ENCODE measurements at regions not wholly inside any gene's neighbourhood (a gene's known extent, or its start where the extent isn't known, plus 50 kb on each side); places are given as distances from the start of the nearest gene placed in this dataset.
A peak's percentile ranks its signal among the peaks of the same experiment; 100 is the strongest.

DNA sequence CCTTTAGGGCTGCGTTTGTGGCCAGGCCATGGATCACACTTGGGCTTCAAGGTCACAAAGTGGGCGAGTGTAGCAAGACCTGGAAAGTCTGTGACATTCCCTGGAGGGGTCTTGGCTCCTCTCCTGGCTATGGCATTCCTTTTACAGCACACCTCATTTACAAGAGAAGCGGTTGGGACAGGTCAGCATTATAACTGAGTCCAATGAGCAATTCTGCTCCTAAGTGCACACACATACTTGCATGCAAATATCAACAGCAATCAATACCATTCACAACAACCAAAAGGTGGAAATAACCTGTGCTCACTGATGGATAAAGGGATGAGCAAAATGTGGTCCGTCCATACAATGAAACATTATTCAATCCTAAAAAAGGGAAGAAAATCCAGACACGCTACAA lies 298.2 kb downstream of the CTTN start:
- ATAC-seq (no peak), DNase-seq (ENCODE audit: low spot score) (no peak)
- no peaks in the 10 kb centered on the region for H3K36me3 Mint-ChIP-seq
- no peaks in the 10 kb centered on the region for H3K9me3 Mint-ChIP-seq
- no peak overlapping the region for H3K4me3 Mint-ChIP-seq
- H3K27me3 Mint-ChIP-seq = peaks cover 14 to 16% of the 10 kb centered on the region in 2 donors
- H3K27ac Mint-ChIP-seq = no peak overlapping the region
- H3K4me1 Mint-ChIP-seq (ENCODE audit: low read depth in 2 of 2) = no peaks in the 10 kb centered on the region

DNA sequence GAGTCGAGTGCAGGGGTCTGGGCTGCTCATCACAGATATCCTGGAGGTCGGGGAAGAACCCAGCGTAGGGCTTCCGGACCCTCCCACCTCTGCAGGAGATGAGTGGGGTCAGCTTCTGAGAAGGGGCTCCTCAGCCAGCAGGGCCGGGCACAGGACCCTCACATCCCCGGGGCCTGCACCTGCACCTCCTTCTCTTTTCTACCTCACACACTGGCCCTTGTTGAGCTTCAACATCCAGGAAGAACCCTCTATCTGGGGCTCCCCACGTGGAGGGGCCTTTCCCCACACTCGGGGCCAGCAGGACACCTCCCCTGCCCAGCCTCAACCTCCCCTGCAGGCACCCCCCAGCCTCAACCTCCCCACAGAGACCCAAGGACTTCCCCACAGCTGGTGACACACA lies 299.4 kb downstream of the CTTN start:
- Mint-ChIP-seq H3K4me3 (no peak overlapping the region), H3K36me3 (no peaks in the 10 kb centered on the region), H3K4me1 (ENCODE audit: low read depth in 2 of 2) (no peaks in the 10 kb centered on the region), H3K9me3 (no peaks in the 10 kb centered on the region), H3K27me3 (peaks cover 13 to 14% of the 10 kb centered on the region in 2 donors), H3K27ac (no peak overlapping the region)
- DNase-seq (ENCODE audit: low spot score) (no peak), ATAC-seq (no peak)

DNA sequence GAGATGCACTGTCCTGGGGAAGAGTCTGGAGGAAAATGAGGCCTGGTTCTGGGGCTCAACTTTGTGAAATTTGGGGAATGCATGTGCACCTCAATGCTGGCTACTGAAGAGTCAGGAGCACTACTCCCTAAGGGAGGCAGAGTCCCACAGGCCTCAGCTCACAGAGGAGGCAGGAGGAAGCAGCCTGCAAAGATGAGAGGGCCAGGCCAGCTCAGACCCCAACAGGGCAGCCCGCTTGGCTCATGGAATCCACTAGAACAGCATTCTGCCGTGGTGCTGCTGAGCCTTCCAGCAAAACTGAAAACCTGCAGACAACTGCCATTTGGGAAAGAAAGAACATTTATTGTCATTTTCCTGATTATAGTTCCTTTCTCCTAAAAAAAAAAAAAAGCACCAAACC lies 300.5 kb downstream of the CTTN start:
- no peaks in the 10 kb centered on the region for H3K36me3 Mint-ChIP-seq
- H3K27me3 Mint-ChIP-seq = peaks cover 2 to 6% of the 10 kb centered on the region in 2 donors
- ATAC-seq = no peak
- DNase-seq (ENCODE audit: low spot score) = no peak
- H3K4me1 Mint-ChIP-seq (ENCODE audit: low read depth in 2 of 2) = no peaks in the 10 kb centered on the region
- H3K9me3 Mint-ChIP-seq = no peaks in the 10 kb centered on the region
- H3K27ac Mint-ChIP-seq = no peak overlapping the region
- no peak overlapping the region for H3K4me3 Mint-ChIP-seq

DNA sequence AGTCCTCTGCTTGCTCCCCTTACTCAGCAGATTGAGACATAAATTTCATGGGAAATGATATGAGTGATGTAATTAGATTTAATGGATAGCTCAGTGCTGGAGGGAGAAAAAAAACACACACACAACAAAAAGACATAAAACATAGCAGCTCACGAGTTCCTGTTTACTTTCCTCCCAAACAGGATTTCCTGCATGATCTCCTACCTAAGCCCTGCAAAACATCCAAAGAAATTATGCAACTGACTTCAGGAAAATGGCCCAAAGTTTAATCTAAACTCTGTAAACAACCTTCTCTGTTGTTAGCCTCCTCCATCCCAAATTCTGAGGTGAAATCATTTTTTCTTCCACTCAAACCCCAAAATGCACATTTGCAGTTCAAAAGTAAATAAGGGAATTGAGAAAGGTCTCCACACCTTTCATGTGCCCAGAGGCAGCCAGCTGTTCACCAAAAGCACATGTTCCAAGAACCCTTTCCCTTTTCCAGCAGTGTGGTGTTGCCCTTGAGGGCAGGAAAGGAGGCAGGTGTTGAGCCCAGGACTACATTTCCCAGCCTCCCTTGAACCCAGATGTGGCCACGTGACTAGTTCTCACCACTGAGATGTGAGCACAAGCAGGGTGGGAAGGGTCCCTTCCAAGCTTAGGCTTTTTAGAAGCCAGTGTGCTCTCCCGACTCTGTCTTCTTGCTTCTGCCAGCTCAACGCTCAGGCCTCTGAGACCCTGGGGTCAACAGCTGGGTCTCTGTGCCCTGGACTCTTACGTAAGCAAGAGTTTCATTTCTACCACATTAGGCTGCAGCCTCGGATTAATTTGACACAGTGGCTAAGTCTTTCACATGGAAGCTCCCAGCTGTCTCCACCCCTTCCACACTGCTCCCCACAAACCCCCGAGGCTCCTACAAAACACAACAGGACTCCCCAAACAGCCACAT lies 301.2 kb downstream of the CTTN start:
- Mint-ChIP-seq H3K27ac (no peak overlapping the region), H3K4me1 (ENCODE audit: low read depth in 2 of 2) (no peaks in the 10 kb centered on the region)

DNA sequence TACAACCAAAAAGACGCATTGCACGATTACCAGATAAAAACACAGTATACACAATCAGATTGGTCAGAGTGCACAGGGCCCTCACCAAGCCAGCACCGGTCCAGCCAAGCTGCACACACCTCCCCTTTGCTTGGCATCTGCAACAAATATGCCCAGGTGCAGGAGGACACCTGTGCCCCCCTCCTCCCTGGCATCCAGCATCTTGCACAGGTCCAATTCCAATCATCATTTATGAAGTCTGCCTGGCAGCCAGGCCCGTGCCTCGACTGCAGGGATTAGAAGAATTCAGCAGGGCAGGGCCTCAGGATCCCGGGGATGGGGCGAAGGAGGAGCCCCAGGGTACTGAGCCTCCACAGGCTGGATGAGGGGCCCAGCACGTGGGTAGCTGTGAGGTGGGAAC lies 302.1 kb downstream of the CTTN start:
- ATAC-seq = no peak
- no peaks in the 10 kb centered on the region for H3K9me3 Mint-ChIP-seq

More for the DNA sequence above, 301.2 kb downstream of the CTTN start:
- H3K36me3 Mint-ChIP-seq = no peaks in the 10 kb centered on the region
- ATAC-seq = no peak
- H3K9me3 Mint-ChIP-seq = no peaks in the 10 kb centered on the region
- H3K27me3 Mint-ChIP-seq = peaks cover 0 to 6% of the 10 kb centered on the region in 2 donors
- no peak overlapping the region for H3K4me3 Mint-ChIP-seq
- no peak for DNase-seq (ENCODE audit: low spot score)

DNA sequence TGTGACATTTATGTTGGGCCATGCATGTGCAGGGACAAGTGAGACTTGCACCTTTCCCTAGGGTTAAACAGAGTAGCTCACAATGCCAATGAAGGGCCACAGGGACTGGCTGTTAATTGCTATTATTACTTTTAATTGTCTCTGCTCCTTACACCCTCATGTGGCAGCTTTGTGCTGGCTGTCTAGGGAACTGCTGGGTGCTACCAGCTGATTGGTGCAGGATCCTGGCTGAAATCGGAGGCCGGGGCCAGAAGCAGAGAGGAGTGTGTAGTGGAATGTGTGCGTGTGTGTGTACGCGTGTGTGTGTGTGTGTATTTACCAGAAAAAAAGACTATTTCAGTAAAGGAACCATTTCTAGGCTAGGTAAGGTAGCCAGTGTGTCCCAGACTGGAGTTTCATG lies 302.5 kb downstream of the CTTN start:
- no peaks in the 10 kb centered on the region for H3K9me3 Mint-ChIP-seq
- DNase-seq (ENCODE audit: low spot score) = no peak
- H3K27me3 Mint-ChIP-seq = peaks cover 0 to 4% of the 10 kb centered on the region in 2 donors
- H3K4me3 Mint-ChIP-seq = no peak overlapping the region
- no peak overlapping the region for H3K27ac Mint-ChIP-seq
- no peaks in the 10 kb centered on the region for H3K36me3 Mint-ChIP-seq
- ATAC-seq = no peak
- H3K4me1 Mint-ChIP-seq (ENCODE audit: low read depth in 2 of 2) = no peaks in the 10 kb centered on the region

More for the DNA sequence above, 302.1 kb downstream of the CTTN start:
- Mint-ChIP-seq H3K4me1 (ENCODE audit: low read depth in 2 of 2) (no peaks in the 10 kb centered on the region), H3K36me3 (no peaks in the 10 kb centered on the region), H3K27ac (no peak overlapping the region), H3K4me3 (no peak overlapping the region), H3K27me3 (peaks cover 0 to 4% of the 10 kb centered on the region in 2 donors)
- DNase-seq (ENCODE audit: low spot score) = no peak

DNA sequence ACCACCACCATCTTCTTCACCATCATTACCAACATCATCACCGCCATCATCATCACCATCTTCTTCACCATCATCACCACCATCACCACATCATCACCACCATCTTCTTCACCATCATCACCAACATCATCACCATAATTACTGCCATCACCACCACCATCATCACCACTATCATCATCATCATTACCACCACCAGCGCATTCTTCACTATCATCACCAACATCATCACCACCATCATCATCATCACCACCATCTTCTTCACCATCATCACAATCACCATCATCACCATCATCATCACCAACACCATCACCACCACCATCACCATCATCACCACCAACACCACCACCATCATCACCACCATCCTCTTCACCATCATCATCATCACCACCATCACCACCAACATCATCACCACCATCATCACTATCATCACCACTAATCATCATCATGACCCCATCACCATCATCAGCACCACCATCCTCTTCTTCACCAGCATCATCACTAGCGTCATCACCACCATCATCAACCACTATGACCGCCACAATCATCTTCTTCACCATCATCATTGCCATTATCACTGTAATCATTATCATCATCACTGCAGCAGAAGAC lies 303.8 kb downstream of the CTTN start:
- DNase-seq (ENCODE audit: low spot score) (no peak), ATAC-seq (no peak)
- Mint-ChIP-seq H3K27ac (no peak overlapping the region), H3K27me3 (peaks cover 0 to 4% of the 10 kb centered on the region in 2 donors), H3K4me3 (no peak overlapping the region), H3K9me3 (no peaks in the 10 kb centered on the region), H3K36me3 (no peaks in the 10 kb centered on the region), H3K4me1 (ENCODE audit: low read depth in 2 of 2) (no peaks in the 10 kb centered on the region)

DNA sequence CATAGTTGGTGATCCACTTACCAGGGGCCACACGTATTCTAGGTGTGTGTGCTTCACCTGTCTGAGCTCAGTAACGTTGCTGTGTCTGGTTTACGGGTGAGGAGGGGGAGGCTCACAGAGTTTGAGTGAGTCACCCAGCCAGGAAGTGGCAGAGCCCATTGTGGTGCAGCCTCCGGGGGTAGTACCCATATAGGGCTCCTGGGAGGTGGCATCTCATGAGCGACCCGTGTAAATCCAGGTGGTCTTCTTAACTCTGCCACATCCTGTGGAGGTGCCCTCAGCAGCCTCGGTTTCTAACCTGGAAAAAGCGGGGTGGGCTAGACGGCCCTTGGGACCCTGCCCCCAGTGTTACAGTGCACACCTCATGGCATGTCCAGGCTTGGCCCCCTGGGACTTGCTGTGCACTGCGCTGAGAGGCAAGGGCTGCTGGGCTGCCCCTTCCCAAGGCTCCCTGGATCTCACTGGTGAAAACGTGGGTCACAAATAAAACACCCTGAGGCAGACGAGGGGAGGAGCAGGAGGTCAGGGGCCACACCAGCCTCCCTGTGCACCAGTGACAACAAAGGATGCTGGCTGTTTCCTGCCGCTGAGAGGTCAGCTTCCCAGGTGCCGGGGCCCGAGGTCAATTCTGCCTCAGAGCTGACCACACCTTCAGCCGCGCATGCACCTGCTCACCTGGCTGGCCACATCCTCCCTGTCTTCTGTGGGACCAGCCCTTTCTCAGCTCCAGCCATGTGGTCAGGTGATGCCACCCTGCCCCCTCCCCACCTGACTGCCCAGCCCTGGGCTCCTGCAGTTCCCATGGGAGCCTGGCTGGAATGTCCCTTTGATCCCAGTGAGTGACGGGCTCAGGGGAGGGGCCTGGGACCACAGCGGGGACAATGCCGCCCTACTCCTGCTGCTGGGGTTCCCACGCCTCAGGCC lies 305.1 kb downstream of the CTTN start:
- H3K4me1 Mint-ChIP-seq (ENCODE audit: low read depth in 2 of 2) = no peaks in the 10 kb centered on the region
- no peaks in the 10 kb centered on the region for H3K36me3 Mint-ChIP-seq
- no peak overlapping the region for H3K4me3 Mint-ChIP-seq
- ATAC-seq (peak in 1 of 2 donors; percentile 13), DNase-seq (ENCODE audit: low spot score) (no peak)
- H3K27ac Mint-ChIP-seq = no peak overlapping the region
- no peaks in the 10 kb centered on the region for H3K9me3 Mint-ChIP-seq
- H3K27me3 Mint-ChIP-seq = peaks cover 0 to 4% of the 10 kb centered on the region in 2 donors

DNA sequence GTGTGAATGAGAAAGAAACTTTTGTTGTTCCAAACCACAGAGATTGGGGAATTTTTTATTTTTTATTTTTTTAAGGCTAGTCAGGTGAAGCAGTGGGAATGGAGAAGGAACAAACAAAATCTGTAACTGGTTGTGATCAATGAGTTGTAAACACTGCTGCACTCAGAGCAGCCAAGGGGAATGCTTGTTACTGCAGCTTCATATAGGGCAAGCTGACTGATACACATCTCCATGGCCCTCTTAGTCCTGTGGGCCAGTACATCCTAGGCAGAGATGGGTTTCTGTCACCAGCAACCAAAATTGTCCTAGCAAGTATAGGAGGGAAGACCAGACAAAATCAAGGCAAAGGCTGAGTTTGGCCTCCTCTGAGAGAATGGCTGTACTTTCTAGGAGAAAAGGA lies 306.8 kb downstream of the CTTN start:
- no peak for DNase-seq (ENCODE audit: low spot score)
- no peaks in the 10 kb centered on the region for H3K4me1 Mint-ChIP-seq (ENCODE audit: low read depth in 2 of 2)
- no peaks in the 10 kb centered on the region for H3K9me3 Mint-ChIP-seq
- H3K27ac Mint-ChIP-seq = no peak overlapping the region
- H3K36me3 Mint-ChIP-seq = no peaks in the 10 kb centered on the region
- H3K4me3 Mint-ChIP-seq = no peak overlapping the region
- peaks cover 5 to 7% of the 10 kb centered on the region in 2 donors for H3K27me3 Mint-ChIP-seq
- no peak for ATAC-seq

DNA sequence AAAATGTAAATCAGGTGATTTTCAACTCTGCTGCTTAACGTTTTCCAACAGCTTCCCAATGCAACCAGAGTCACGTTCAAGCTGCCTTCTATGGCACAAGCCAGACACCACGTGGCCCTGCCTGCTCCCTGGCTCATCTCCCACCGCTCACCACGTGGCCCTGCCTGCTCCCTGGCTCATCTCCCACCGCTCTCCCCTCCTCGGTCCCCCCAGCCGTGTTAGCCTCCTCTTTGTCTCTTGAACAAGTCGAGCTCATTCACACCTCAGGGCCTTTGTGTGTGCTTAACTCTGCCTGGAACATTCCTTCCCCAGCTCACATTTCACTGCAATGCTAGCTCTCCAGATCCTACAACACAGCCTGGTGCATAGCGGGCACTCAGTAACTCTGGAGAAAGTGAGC lies 307.6 kb downstream of the CTTN start:
- peaks cover 4 to 5% of the 10 kb centered on the region in 2 donors for H3K27me3 Mint-ChIP-seq
- no peaks in the 10 kb centered on the region for H3K9me3 Mint-ChIP-seq
- DNase-seq (ENCODE audit: low spot score) (no peak), ATAC-seq (no peak)
- H3K36me3 Mint-ChIP-seq = no peaks in the 10 kb centered on the region
- no peak overlapping the region for H3K27ac Mint-ChIP-seq
- H3K4me1 Mint-ChIP-seq (ENCODE audit: low read depth in 2 of 2) = peaks cover 0 to 3% of the 10 kb centered on the region in 2 donors
- no peak overlapping the region for H3K4me3 Mint-ChIP-seq

DNA sequence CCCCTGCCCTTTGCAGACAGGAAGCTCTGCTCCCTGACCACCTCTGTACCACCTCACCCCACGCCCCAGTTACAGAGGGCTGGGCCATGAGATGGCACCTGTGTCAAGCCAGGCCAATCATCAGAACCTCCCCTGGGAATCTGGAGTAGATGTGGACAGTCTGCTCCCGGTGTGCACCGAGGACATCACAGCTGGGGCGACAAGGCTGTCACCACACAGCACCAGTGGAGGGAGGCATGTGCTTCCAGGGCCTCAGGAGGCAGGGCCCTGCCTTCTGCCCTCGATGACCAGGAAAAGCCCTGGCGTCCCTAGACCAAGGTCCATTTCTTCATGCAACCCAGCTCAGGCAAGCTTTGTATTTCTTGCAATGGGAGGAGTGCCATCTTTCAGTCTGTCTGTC lies 309.5 kb downstream of the CTTN start:
- Mint-ChIP-seq H3K4me1 (ENCODE audit: low read depth in 2 of 2) (peaks cover 0 to 3% of the 10 kb centered on the region in 2 donors), H3K27ac (no peak overlapping the region), H3K27me3 (peaks cover 5 to 10% of the 10 kb centered on the region in 2 donors), H3K36me3 (no peaks in the 10 kb centered on the region), H3K4me3 (no peak overlapping the region), H3K9me3 (no peaks in the 10 kb centered on the region)
- DNase-seq (ENCODE audit: low spot score) (no peak), ATAC-seq (no peak)

DNA sequence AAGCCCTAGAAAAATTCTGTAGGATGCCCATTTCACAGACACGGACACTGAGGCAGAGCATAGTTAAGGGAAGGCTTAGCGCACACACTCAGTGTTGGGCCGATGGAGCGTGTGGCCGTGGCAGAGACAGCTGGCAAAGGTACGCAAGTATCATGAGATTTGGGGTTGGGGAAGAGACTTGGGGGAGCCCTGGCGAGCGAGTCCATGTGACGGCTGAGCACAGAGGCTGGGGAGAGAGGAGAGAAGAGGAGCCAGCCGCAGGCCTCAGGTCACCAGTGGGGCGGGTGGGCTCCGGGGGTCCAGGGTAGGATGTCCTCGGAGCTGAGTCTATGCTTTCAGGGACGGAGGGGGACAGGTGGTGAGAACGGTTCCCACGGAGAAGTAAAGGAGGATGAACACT lies 311.3 kb downstream of the CTTN start:
- Mint-ChIP-seq H3K27me3 (peaks cover 5 to 10% of the 10 kb centered on the region in 2 donors), H3K4me3 (no peak overlapping the region), H3K4me1 (ENCODE audit: low read depth in 2 of 2) (peaks cover 0 to 3% of the 10 kb centered on the region in 2 donors), H3K9me3 (no peaks in the 10 kb centered on the region), H3K27ac (no peak overlapping the region), H3K36me3 (no peaks in the 10 kb centered on the region)
- DNase-seq (ENCODE audit: low spot score) = no peak
- no peak for ATAC-seq

DNA sequence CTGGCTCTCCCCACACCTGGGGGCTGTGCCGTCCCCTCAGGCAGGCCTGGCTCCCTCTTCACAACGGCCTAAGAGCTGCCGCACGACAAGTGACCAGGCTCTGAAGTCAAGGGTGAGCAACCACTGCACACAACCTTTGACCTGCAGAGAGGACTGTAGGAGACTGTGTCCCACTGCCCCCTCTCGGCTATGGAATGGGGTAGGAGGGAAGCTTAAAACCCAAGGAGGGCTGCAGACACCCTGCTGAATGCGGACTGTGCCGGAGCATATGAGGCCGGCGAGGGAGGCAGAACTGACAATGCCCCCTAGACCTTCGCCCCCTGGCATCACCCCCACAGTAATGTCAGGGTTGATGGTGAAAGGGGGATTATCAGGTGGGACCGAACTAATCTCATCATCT lies 311.9 kb downstream of the CTTN start:
- Mint-ChIP-seq H3K4me1 (ENCODE audit: low read depth in 2 of 2) (peaks cover 0 to 3% of the 10 kb centered on the region in 2 donors), H3K36me3 (no peaks in the 10 kb centered on the region), H3K9me3 (no peaks in the 10 kb centered on the region), H3K4me3 (no peak overlapping the region), H3K27ac (no peak overlapping the region), H3K27me3 (peaks cover 5 to 10% of the 10 kb centered on the region in 2 donors)
- ATAC-seq = no peak
- no peak for DNase-seq (ENCODE audit: low spot score)

Measured in natural killer cell treated with Interleukin-12 subunit alpha and Interleukin-12 subunit beta and Interleukin-15 and Interleukin-18, amount 100 ng/mL, for 72 hours (primary cell).